Activated CD8-positive, alpha-beta memory T cell treated with anti-CD3 and anti-CD28 coated beads for 4 hours (primary cell): ENCODE measurements at regions not wholly inside any gene's neighbourhood (a gene's known extent, or its start where the extent isn't known, plus 50 kb on each side); places are given as distances from the start of the nearest gene placed in this dataset.
"Not testable (repeated sequence)": the region's sequence is repeated elsewhere in the genome, so short reads cannot be mapped to it uniquely, and the experiment has no call there.

Source experiments
- DNase-seq, 2 donors: peaks; one replicate each; pipeline ENCODE4 v3.0.0-alpha.2; 2020; ENCODE audit warnings: low read depth in 2 of 2

- no peak for DNase-seq
These were observed 614.7 kb downstream of the CSNK1G3 start for GRCh38 chr5:124126504-124127217.

- no peak for DNase-seq
These were observed 612.8 kb downstream of the CSNK1G3 start for GRCh38 chr5:124124711-124125229.

GRCh38 chr5:124121198-124121597 is 609.2 kb downstream of the CSNK1G3 start:
- no peak for DNase-seq

- DNase-seq = no peak
These were observed 602.9 kb downstream of the CSNK1G3 start for GRCh38 chr5:124114911-124115310.

GRCh38 chr5:124111886-124112285 is 599.9 kb downstream of the CSNK1G3 start:
- DNase-seq = no peak

- DNase-seq = no peak
These were observed 599.0 kb downstream of the CSNK1G3 start for GRCh38 chr5:124110942-124111341.

- DNase-seq = no peak
These were observed 593.3 kb downstream of the CSNK1G3 start for GRCh38 chr5:124105326-124105725.

GRCh38 chr5:124104821-124105220 is 592.8 kb downstream of the CSNK1G3 start:
- no peak for DNase-seq

- DNase-seq = no peak
These were observed 592.4 kb downstream of the CSNK1G3 start for GRCh38 chr5:124104344-124104743.

GRCh38 chr5:124103671-124104070 is 591.7 kb downstream of the CSNK1G3 start:
- DNase-seq = no peak

- not testable (repeated sequence) for DNase-seq
These were observed 591.1 kb downstream of the CSNK1G3 start for GRCh38 chr5:124103056-124103455.

- no peak for DNase-seq
These were observed 590.5 kb downstream of the CSNK1G3 start for GRCh38 chr5:124102486-124102885.

GRCh38 chr5:124093658-124094057 is 581.7 kb downstream of the CSNK1G3 start:
- no peak for DNase-seq

GRCh38 chr5:124090115-124090514 is 578.1 kb downstream of the CSNK1G3 start:
- no peak for DNase-seq

- DNase-seq = no peak
These were observed 577.6 kb downstream of the CSNK1G3 start for GRCh38 chr5:124089578-124089977.

- no peak for DNase-seq
These were observed 576.5 kb downstream of the CSNK1G3 start for GRCh38 chr5:124088289-124089032.

- DNase-seq = no peak
These were observed 575.8 kb downstream of the CSNK1G3 start for GRCh38 chr5:124087752-124088151.

- no peak for DNase-seq
These were observed 568.3 kb downstream of the CSNK1G3 start for GRCh38 chr5:124080256-124080655.

GRCh38 chr5:124079062-124079461 is 567.1 kb downstream of the CSNK1G3 start:
- no peak for DNase-seq

GRCh38 chr5:124074500-124074899 is 562.5 kb downstream of the CSNK1G3 start:
- DNase-seq = no peak

GRCh38 chr5:124072570-124072969 is 560.6 kb downstream of the CSNK1G3 start:
- no peak for DNase-seq

- DNase-seq = no peak
These were observed 559.1 kb downstream of the CSNK1G3 start for GRCh38 chr5:124071039-124071438.

- DNase-seq = no peak
These were observed 553.5 kb downstream of the CSNK1G3 start for GRCh38 chr5:124065508-124065907.
